HepG2 (cell line): ENCODE measurements at regions not wholly inside any gene's neighbourhood (a gene's known extent, or its start where the extent isn't known, plus 50 kb on each side); places are given as distances from the start of the nearest gene placed in this dataset.

Source experiments
- ATAC-seq: fragments of 200-7000 bp; cut with Tn5 transposase; 3 replicates; pipeline ENCODE4 v1.9.1; 2020; ENCODE audit warnings: mild to moderate bottlenecking, moderate library complexity
- BruUV-seq: library from RNA; stranded (reverse); fragments of 400-500 nt; replicated peaks from 2 replicates; lab custom pipeline; 2021; lab: Mats Ljungman, UMichigan
- CTCF ChIA-PET: fragments of 300-600 bp; formaldehyde crosslinking; extraction: SDS; loops from one replicate; lab custom pipeline; 2021; ENCODE audit warnings: low total read pairs, inconsistent platforms, low intra/inter-chr PET ratio; lab: Yijun Ruan, JAX
- POLR2A ChIA-PET: fragments of 350-600 bp; sonication (Branson Sonifier 250); formaldehyde crosslinking; loops from one replicate; lab custom pipeline; 2020; ENCODE audit warnings: antibody characterized with exemption, inconsistent platforms; lab: Yijun Ruan, JAX
- DNase-seq: peaks from one replicate; pipeline ENCODE4 v3.0.0-alpha.2; 2015; ENCODE audit warnings: low spot score
- FAIRE-seq: peaks from 3 replicates; lab custom pipeline; 2011; peaks lifted over from hg19 to GRCh38; lab: Jason Lieb, UNC
- H2AFZ ChIP-seq: one replicate; pipeline ENCODE4 v1.6.1; 2011; ENCODE audit warnings: low read length, inconsistent platforms
- H3K27ac ChIP-seq: fragments of 300-600 bp; 3 replicates; pipeline ENCODE4 v1.8.0; 2011; ENCODE audit warnings: mixed run types, mild to moderate bottlenecking, mixed read lengths, low read length, inconsistent platforms; ENCODE audit not compliant: insufficient read depth; ENCODE audit errors: extremely low read length
- H3K27me3 ChIP-seq, 2 experiments: fragments of 200-600 bp in 1 of 2; 2 replicates in 1 of 2; 3 replicates in 1 of 2; pipeline versions ENCODE4 v1.6.0 to v1.8.0; 2011; ENCODE audit warnings: low read length in 2 of 2, mild to moderate bottlenecking in 2 of 2, moderate library complexity in 2 of 2, inconsistent platforms in 1 of 2; ENCODE audit not compliant: insufficient read depth in 2 of 2, control insufficient read depth in 1 of 2
- H3K36me3 ChIP-seq, 2 experiments: fragments of 200-600 bp in 1 of 2; replicated peaks in 1 of 2; 2 replicates in 1 of 2; 3 replicates in 1 of 2; pipeline versions ENCODE4 v1.5.1 to v1.8.0; 2011; ENCODE audit warnings: low read length in 2 of 2, inconsistent platforms in 1 of 2; ENCODE audit not compliant: insufficient read depth in 2 of 2, control insufficient read depth in 1 of 2
- H3K4me1 ChIP-seq: 2 replicates; pipeline ENCODE4 v1.5.1; 2012; ENCODE audit warnings: low read length, inconsistent platforms; ENCODE audit not compliant: insufficient read depth
- H3K4me2 ChIP-seq: 2 replicates; pipeline ENCODE4 v1.6.0; 2011; ENCODE audit warnings: low read depth, low read length, inconsistent platforms
- H3K4me3 ChIP-seq, 3 experiments: fragments of 200-600 bp in 1 of 3; sonication (generic), shearing (Covaris generic) in 1 of 3; replicated peaks in 1 of 3; 2 replicates each; pipeline ENCODE4 v1.5.1; 2011 to 2016; ENCODE audit warnings: low read length in 3 of 3, inconsistent platforms in 2 of 3, low read depth in 2 of 3, mild to moderate bottlenecking in 2 of 3, control low read depth in 1 of 3, mixed read lengths in 1 of 3; ENCODE audit not compliant: insufficient read depth in 1 of 3
- H3K79me2 ChIP-seq: one replicate; pipeline ENCODE4 v1.6.1; 2011; ENCODE audit warnings: low read length, inconsistent platforms; ENCODE audit not compliant: insufficient read depth
- H3K9ac ChIP-seq: 2 replicates; pipeline ENCODE4 v1.6.0; 2011; ENCODE audit warnings: mild to moderate bottlenecking, low read depth, low read length, inconsistent platforms; ENCODE audit not compliant: insufficient read depth
- H3K9me3 ChIP-seq: 2 replicates; pipeline ENCODE4 v1.5.1; 2012; ENCODE audit warnings: mild to moderate bottlenecking, low read length
- H4K20me1 ChIP-seq: 2 replicates; pipeline ENCODE4 v1.6.0; 2011; ENCODE audit warnings: inconsistent platforms, mild to moderate bottlenecking, low read length, moderate library complexity; ENCODE audit not compliant: insufficient read depth
- HNRNPK ChIP-seq: fragments of 200-400 bp; formaldehyde crosslinking; IDR thresholded peaks from 2 replicates; pipeline ENCODE4 v1.6.1; 2018; ENCODE audit warnings: low read length, low read depth, moderate library complexity, mild to moderate bottlenecking; ENCODE audit not compliant: poor library complexity, severe bottlenecking
- POGZ ChIP-seq: sonication (generic); formaldehyde crosslinking; IDR thresholded peaks from 2 replicates; pipeline ENCODE4 v1.4.0; 2020; ENCODE audit warnings: mild to moderate bottlenecking, missing genetic modification reagents
- TCF12 ChIP-seq, 2 experiments: fragments of 450-650 bp in 1 of 2; sonication (generic) in 1 of 2; formaldehyde crosslinking in 1 of 2; IDR thresholded peaks; 2 replicates each; pipeline versions ENCODE4 v1.6.1 to v1.8.0; 2017 to 2022; ENCODE audit warnings: antibody characterized with exemption in 1 of 2, mild to moderate bottlenecking in 1 of 2, missing genetic modification reagents in 1 of 2, moderate library complexity in 1 of 2
- ZNF136 ChIP-seq: sonication (generic); formaldehyde crosslinking; IDR thresholded peaks from 2 replicates; pipeline ENCODE4 v1.8.1; 2022; ENCODE audit warnings: low read depth, mild to moderate bottlenecking, moderate library complexity, missing genetic modification reagents
- ZNF17 ChIP-seq: sonication (generic); formaldehyde crosslinking; IDR thresholded peaks from 2 replicates; pipeline ENCODE4 v1.5.0; 2020; ENCODE audit warnings: mild to moderate bottlenecking, missing genetic modification reagents
- ZNF3 ChIP-seq: IDR thresholded peaks from 2 replicates; pipeline ENCODE4 v1.7.0; 2017; ENCODE audit warnings: inconsistent platforms
- ZNF335 ChIP-seq: sonication (generic); formaldehyde crosslinking; IDR thresholded peaks from 2 replicates; pipeline ENCODE4 v1.4.0; 2020; ENCODE audit warnings: missing genetic modification reagents
- ZNF501 ChIP-seq: sonication (generic); formaldehyde crosslinking; IDR thresholded peaks from 2 replicates; pipeline ENCODE4 v1.5.1; 2020; ENCODE audit warnings: mild to moderate bottlenecking, moderate library complexity, missing genetic modification reagents
- ZNF629 ChIP-seq: sonication (generic); formaldehyde crosslinking; conservative IDR thresholded peaks from 2 replicates; pipeline ENCODE4 v1.5.0; 2020; ENCODE audit warnings: missing genetic modification reagents
- ZNF75D ChIP-seq: sonication (generic); formaldehyde crosslinking; IDR thresholded peaks from 2 replicates; pipeline ENCODE4 v1.8.1; 2023; ENCODE audit warnings: missing genetic modification reagents, mild to moderate bottlenecking, borderline replicate concordance
- ZNF772 ChIP-seq: sonication (generic); formaldehyde crosslinking; IDR thresholded peaks from 2 replicates; pipeline ENCODE4 v1.5.0; 2020; ENCODE audit warnings: mild to moderate bottlenecking, missing genetic modification reagents
- WGBS: methylation state at CpG from one replicate; pipeline ENCODE4 v1.1.6; 2017; ENCODE audit warnings: low lambda C conversion rate; 5-methylcytosine and 5-hydroxymethylcytosine counted together
- in situ Hi-C: cut with HindIII; loops from 2 replicates; pipeline ENCODE4 v1.10.0; 2017; ENCODE audit warnings: low pct_unique_long_range_greater_than_20kb; ENCODE audit not compliant: extremely low pct_ligation_motif_present
- intact Hi-C: fragments of 100-400 bp; cut with micrococcal nuclease; formaldehyde crosslinking; loops from one replicate; pipeline ENCODE4 v1.10.0; 2022; ENCODE audit not compliant: unreplicated experiment
- TF ChIP-seq, protein P1 (sequence below): sonication (generic); formaldehyde crosslinking; IDR thresholded peaks from 2 replicates; pipeline ENCODE4 v1.5.0; 2020; ENCODE audit warnings: mild to moderate bottlenecking, missing genetic modification reagents, borderline replicate concordance
- TF ChIP-seq, protein P2 (sequence below): IDR thresholded peaks from 2 replicates; pipeline ENCODE4 v1.6.1; 2012; ENCODE audit warnings: low read length, improper control_type of control experiment
- TF ChIP-seq, protein P3 (sequence below): IDR thresholded peaks from 2 replicates; pipeline ENCODE4 v1.6.1; 2016; ENCODE audit warnings: low read depth, borderline replicate concordance
- TF ChIP-seq, protein P4 (sequence below): sonication (generic); formaldehyde crosslinking; IDR thresholded peaks from 2 replicates; pipeline ENCODE4 v1.5.0; 2020; ENCODE audit warnings: missing genetic modification reagents
- TF ChIP-seq, protein P5 (sequence below): sonication (generic); formaldehyde crosslinking; IDR thresholded peaks from 2 replicates; pipeline ENCODE4 v1.5.1; 2020; ENCODE audit warnings: mild to moderate bottlenecking, missing genetic modification reagents, borderline replicate concordance

DNA sequence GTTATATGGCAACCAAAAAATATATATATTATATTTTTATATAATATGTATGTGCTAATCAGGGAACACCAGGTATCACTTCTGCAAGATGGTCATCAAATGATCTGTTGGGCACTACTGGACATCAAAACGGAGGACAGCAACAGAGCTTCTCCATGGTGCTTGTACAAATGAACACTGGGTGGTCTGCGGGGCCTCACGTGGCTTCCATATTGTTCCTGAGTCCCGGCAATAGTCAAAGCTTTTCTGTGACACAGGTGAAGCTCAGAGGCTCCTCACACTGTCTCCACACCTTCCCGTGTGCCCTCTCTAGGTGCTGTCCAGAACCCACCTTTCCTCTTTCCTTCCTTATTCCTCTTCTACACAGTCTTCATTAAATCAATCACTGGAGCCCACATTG, 149.9 kb upstream of the PIRT start:
- WGBS = 0% methylated on average over 5 of the region's 5 CpGs
- ChIA-PET CTCF (no interaction called here), POLR2A (no interaction called here)
- FAIRE-seq (no peak), ATAC-seq (no peak), DNase-seq (no peak)
- Histone ChIP-seq H3K36me3 (no peaks in the 10 kb centered on the region), H3K4me1 (no peaks in the 10 kb centered on the region), H3K4me2 (no peak overlapping the region), H3K4me3 (no peak overlapping the region), H3K27ac (no peak overlapping the region), H2AFZ (no peak overlapping the region), H3K79me2 (no peaks in the 10 kb centered on the region), H3K27me3 (no peaks in the 10 kb centered on the region; a peak in 1 of 5 replicates), H4K20me1 (no peaks in the 10 kb centered on the region), H3K9ac (no peak overlapping the region), H3K9me3 (no peaks in the 10 kb centered on the region)
- in situ Hi-C loops = no loop called here
- BruUV-seq = no TSS peak
- intact Hi-C loops = no loop called here
- TF ChIP-seq, protein P1, sequence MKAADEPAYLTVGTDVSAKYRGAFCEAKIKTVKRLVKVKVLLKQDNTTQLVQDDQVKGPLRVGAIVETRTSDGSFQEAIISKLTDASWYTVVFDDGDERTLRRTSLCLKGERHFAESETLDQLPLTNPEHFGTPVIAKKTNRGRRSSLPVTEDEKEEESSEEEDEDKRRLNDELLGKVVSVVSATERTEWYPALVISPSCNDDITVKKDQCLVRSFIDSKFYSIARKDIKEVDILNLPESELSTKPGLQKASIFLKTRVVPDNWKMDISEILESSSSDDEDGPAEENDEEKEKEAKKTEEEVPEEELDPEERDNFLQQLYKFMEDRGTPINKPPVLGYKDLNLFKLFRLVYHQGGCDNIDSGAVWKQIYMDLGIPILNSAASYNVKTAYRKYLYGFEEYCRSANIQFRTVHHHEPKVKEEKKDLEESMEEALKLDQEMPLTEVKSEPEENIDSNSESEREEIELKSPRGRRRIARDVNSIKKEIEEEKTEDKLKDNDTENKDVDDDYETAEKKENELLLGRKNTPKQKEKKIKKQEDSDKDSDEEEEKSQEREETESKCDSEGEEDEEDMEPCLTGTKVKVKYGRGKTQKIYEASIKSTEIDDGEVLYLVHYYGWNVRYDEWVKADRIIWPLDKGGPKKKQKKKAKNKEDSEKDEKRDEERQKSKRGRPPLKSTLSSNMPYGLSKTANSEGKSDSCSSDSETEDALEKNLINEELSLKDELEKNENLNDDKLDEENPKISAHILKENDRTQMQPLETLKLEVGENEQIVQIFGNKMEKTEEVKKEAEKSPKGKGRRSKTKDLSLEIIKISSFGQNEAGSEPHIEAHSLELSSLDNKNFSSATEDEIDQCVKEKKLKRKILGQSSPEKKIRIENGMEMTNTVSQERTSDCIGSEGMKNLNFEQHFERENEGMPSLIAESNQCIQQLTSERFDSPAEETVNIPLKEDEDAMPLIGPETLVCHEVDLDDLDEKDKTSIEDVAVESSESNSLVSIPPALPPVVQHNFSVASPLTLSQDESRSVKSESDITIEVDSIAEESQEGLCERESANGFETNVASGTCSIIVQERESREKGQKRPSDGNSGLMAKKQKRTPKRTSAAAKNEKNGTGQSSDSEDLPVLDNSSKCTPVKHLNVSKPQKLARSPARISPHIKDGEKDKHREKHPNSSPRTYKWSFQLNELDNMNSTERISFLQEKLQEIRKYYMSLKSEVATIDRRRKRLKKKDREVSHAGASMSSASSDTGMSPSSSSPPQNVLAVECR (CRISPR knock-in tag) = no peak
- no peak for TF ChIP-seq ZNF335 (CRISPR knock-in tag)
- no peak for TF ChIP-seq POGZ (CRISPR knock-in tag)
- no peak for TF ChIP-seq ZNF17 (CRISPR knock-in tag)
- TF ChIP-seq, protein P2, sequence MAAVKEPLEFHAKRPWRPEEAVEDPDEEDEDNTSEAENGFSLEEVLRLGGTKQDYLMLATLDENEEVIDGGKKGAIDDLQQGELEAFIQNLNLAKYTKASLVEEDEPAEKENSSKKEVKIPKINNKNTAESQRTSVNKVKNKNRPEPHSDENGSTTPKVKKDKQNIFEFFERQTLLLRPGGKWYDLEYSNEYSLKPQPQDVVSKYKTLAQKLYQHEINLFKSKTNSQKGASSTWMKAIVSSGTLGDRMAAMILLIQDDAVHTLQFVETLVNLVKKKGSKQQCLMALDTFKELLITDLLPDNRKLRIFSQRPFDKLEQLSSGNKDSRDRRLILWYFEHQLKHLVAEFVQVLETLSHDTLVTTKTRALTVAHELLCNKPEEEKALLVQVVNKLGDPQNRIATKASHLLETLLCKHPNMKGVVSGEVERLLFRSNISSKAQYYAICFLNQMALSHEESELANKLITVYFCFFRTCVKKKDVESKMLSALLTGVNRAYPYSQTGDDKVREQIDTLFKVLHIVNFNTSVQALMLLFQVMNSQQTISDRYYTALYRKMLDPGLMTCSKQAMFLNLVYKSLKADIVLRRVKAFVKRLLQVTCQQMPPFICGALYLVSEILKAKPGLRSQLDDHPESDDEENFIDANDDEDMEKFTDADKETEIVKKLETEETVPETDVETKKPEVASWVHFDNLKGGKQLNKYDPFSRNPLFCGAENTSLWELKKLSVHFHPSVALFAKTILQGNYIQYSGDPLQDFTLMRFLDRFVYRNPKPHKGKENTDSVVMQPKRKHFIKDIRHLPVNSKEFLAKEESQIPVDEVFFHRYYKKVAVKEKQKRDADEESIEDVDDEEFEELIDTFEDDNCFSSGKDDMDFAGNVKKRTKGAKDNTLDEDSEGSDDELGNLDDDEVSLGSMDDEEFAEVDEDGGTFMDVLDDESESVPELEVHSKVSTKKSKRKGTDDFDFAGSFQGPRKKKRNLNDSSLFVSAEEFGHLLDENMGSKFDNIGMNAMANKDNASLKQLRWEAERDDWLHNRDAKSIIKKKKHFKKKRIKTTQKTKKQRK = no peak
- TF ChIP-seq, protein P3, sequence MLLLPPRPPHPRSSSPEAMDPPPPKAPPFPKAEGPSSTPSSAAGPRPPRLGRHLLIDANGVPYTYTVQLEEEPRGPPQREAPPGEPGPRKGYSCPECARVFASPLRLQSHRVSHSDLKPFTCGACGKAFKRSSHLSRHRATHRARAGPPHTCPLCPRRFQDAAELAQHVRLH = no peak
- TF ChIP-seq, protein P4, sequence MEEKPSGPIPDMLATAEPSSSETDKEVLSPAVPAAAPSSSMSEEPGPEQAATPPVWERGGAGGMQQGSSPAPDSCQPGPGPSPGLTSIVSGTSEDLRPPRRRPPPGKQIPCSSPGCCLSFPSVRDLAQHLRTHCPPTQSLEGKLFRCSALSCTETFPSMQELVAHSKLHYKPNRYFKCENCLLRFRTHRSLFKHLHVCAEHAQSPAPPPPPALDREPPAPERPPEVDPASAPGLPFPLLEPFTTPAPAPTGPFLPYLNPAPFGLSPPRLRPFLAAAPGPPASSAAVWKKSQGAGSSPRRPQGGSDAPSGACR (CRISPR knock-in tag) = no peak
- TF ChIP-seq, protein P5, sequence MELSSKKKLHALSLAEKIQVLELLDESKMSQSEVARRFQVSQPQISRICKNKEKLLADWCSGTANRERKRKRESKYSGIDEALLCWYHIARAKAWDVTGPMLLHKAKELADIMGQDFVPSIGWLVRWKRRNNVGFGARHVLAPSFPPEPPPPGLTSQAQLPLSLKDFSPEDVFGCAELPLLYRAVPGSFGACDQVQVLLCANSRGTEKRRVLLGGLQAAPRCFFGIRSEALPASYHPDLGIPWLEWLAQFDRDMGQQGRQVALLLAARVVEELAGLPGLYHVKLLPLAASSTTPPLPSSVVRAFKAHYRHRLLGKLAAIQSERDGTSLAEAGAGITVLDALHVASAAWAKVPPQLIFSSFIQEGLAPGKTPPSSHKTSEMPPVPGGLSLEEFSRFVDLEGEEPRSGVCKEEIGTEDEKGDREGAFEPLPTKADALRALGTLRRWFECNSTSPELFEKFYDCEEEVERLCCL = no peak
- no peak for TF ChIP-seq ZNF3 (CRISPR knock-in tag)
- TF ChIP-seq ZNF772 = no peak
- no peak for TF ChIP-seq ZNF629
- TF ChIP-seq ZNF136 = no peak
- no peak for TF ChIP-seq ZNF501 (CRISPR knock-in tag)
- TF ChIP-seq ZNF75D (CRISPR knock-in tag) = no peak
- TF ChIP-seq TCF12 (IDR thresholded peaks at IDR 0.05) = no peak
- TF ChIP-seq TCF12 (CRISPR knock-in tag; IDR thresholded peaks at IDR 0.05) = no peak
- TF ChIP-seq HNRNPK = no peak
